BJ (cell line): ENCODE measurements at regions not wholly inside any gene's neighbourhood (a gene's known extent, or its start where the extent isn't known, plus 50 kb on each side); places are given as distances from the start of the nearest gene placed in this dataset.

Experiments
- CTCF ChIA-PET: fragments of 350-600 bp; formaldehyde crosslinking; extraction: SDS; loops from one replicate; lab custom pipeline; 2021; ENCODE audit warnings: antibody characterized with exemption, inconsistent platforms; lab: Yijun Ruan, JAX
- POLR2A ChIA-PET: fragments of 300-600 bp; sonication (Branson Sonifier 250); formaldehyde crosslinking; extraction: SDS; loops from one replicate; lab custom pipeline; 2021; ENCODE audit warnings: antibody characterized with exemption; lab: Charles Lee
- DNase-seq: peaks from one replicate; pipeline ENCODE4 v3.0.0-alpha.2; 2011; ENCODE audit warnings: low read depth
- H3K27me3 ChIP-seq: 2 replicates; pipeline ENCODE4 v1.6.0; 2011; ENCODE audit warnings: low read length; ENCODE audit not compliant: control insufficient read depth, insufficient read depth
- H3K36me3 ChIP-seq: 2 replicates; pipeline ENCODE4 v1.5.1; 2011; ENCODE audit warnings: low read length; ENCODE audit not compliant: control insufficient read depth, insufficient read depth
- H3K4me3 ChIP-seq: 2 replicates; pipeline ENCODE4 v1.5.1; 2011; ENCODE audit warnings: low read depth, mild to moderate bottlenecking, control low read depth, low read length
- TF ChIP-seq, protein P1 (sequence below): IDR thresholded peaks from 2 replicates; pipeline ENCODE4 v1.5.1; 2011; ENCODE audit warnings: low read depth, mild to moderate bottlenecking, control low read depth, inconsistent platforms, low read length, moderate library complexity; ENCODE audit not compliant: insufficient read depth

DNA sequence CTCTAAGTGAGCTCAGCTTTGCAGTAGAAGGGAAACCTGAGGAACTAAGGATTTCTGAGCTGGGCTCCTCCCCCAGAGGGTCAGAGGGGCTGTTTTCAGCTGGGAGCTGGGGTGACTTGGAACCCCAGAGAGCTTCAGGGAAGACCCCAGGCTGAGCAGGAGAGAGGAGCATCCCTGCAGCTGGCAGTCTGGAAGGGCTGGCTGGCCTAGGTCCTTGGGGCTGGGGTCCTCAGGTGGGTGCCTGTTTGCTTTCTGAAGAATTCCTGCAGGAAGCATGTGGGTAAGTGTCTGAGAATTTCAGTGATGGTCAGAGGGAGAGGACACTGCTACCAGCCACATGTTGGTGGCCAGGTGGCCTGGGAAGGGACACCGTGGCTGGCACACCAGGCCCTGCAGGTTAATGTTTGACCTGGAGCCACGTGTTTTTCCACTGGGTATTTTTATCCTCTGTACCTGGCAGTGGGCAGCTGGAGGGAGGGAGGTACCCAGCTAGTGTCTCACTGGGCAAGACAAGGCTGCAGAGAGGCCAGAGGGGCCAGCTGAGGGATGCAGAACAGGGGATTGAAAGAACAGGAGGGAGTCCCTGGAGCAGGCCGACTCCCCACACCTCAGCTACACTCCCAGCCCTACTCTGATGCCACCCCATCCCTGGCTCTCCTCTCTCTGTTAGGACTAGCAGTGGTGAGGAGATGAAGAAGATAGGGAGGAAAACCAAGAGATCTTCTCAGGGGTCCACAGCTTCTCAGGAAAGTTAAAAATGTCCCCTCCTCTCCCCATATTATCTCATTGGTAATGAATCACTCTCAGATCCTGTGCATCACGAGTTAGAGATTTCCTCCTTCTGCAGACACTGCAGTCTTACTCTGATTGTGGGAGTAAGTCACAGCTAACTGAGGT is 143.6 kb downstream of the VEGFA start:
- DNase-seq, result no peak
- CTCF ChIA-PET, result interaction anchor here (0.7 to 1.9 kb wide), 4 partner anchors 144 to 245 kb away, joined by 3 to 6 read pairs (median 5); partner anchors contain the start of gene VEGFA
- POLR2A ChIA-PET, result no interaction called here
- no peaks in the 10 kb centered on the region for H3K27me3 ChIP-seq
- H3K36me3 ChIP-seq, result no peaks in the 10 kb centered on the region
- H3K4me3 ChIP-seq, result no peak overlapping the region
- TF ChIP-seq, protein P1, sequence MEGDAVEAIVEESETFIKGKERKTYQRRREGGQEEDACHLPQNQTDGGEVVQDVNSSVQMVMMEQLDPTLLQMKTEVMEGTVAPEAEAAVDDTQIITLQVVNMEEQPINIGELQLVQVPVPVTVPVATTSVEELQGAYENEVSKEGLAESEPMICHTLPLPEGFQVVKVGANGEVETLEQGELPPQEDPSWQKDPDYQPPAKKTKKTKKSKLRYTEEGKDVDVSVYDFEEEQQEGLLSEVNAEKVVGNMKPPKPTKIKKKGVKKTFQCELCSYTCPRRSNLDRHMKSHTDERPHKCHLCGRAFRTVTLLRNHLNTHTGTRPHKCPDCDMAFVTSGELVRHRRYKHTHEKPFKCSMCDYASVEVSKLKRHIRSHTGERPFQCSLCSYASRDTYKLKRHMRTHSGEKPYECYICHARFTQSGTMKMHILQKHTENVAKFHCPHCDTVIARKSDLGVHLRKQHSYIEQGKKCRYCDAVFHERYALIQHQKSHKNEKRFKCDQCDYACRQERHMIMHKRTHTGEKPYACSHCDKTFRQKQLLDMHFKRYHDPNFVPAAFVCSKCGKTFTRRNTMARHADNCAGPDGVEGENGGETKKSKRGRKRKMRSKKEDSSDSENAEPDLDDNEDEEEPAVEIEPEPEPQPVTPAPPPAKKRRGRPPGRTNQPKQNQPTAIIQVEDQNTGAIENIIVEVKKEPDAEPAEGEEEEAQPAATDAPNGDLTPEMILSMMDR, result no peak

DNA sequence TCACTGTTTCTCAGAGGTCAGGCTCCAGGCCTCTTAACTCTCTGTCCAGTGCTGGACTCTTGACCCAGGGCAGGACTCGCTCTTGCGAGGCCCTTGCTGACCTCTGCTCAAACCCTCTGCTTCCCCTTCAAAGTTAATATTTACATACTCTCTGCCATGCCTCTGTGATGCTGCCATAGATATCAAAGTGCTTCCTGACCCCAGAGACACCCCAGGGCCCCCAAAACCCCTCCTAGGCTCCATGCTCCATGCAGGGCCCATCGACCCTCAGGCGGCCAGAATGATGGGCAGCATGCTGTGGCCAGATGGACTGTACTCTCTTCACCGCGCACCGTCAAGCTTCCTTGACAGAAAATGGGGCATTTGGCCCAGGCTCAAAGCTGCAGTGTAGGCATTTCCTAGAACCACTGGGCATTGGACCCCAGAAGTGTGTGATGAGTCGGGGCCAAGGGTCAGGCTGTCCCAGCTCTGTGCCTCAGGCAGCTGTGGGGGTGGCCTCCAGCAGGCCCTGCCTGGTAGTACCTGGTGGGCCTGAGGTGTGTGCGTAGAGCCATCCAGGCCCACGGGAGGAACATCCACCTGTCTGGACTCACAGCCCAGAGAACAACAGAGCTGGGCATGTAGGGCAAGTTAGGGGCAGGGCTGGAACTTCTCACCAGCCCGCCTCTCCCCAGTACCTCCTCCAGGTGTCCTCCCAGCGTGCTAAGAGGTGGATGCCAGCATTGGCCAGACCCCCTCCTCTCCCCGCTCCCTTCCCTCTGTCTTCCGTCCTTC is 142.8 kb downstream of the VEGFA start:
- CTCF ChIA-PET, result interaction anchor here (0.6 to 1.9 kb wide), 3 partner anchors 11 to 161 kb away, joined by 3 to 6 read pairs (median 6); partner anchors contain the start of gene VEGFA
- DNase-seq, result no peak
- Histone ChIP-seq H3K4me3 (no peak overlapping the region), H3K36me3 (no peaks in the 10 kb centered on the region), H3K27me3 (no peaks in the 10 kb centered on the region; the same call in 1 of the 2 replicates)
- POLR2A ChIA-PET, result no interaction called here
- TF ChIP-seq, protein P1, result no peak

DNA sequence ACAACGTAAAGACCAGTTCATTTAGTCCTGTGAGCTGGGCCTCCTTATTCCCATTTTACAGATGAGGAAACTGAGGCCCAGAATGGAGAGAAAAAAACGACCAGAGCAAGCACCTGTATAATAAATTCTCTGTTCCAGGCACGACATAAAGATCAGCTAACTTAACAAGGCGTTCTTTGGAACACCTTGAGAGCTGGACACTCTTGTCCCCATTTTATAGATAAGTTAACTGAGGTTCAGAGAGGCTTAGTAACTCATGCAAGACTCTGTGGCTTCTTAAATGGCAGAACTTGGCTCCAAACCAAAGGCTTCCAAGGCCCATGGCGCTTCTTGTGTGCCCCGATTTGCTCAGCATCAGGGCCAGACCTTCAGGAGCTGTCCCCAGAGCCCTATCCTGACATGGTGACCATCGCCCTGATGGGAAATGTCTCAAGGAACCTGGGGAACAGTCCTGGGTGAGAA is 142.1 kb downstream of the VEGFA start:
- Histone ChIP-seq H3K27me3 (no peaks in the 10 kb centered on the region; the same call in 1 of the 2 replicates), H3K4me3 (no peak overlapping the region), H3K36me3 (no peaks in the 10 kb centered on the region)
- DNase-seq, result no peak
- ChIA-PET CTCF (no interaction called here), POLR2A (no interaction called here)
- TF ChIP-seq, protein P1, result no peak

DNA sequence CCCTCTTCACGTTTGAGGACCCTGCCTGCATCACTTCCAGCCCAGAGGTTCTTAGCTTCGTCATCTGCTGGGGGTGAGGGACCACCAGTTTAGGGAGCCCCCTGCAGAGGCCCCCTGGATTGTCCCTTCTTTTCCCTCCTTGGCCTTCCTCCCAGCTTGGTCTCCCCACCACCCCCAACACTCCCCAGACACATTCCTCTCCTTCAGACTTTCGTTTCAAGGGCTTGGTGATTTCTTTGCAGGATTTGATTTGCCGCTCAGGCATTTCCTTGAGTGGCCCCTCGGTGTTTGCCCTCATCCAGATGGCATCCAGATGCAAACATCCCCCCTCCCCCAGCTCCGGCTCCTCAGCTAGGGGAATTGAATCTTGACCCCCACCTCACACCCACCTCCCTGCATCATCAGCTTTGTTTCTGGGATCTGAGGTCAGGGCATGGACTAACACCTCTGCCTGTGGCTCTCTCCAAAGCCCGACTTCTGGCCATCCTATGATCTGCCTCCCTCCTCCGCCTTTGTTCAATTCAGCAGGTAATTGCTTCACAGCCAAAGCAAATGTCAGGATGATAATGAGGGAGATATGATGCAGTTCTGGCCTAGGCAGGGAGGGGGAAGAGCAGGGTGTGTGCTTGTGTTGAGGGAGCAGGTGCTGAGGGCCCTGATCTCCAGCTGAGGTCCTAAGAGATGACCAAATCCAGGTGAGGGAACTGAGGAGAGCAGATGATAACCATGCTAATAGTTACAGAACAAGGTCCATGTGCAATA is 141.5 kb downstream of the VEGFA start:
- no peaks in the 10 kb centered on the region; the same call in 1 of the 2 replicates for H3K27me3 ChIP-seq
- POLR2A ChIA-PET, result no interaction called here
- TF ChIP-seq, protein P1, result no peak
- no peak for DNase-seq
- H3K36me3 ChIP-seq, result no peaks in the 10 kb centered on the region
- H3K4me3 ChIP-seq, result no peak overlapping the region
- CTCF ChIA-PET, result interaction anchor here (0.8 kb wide), 1 partner anchor 11 kb away, joined by 6 read pairs; no protein-coding TSS in a partner anchor
